ENCODE measurements at regions not wholly inside any gene's neighbourhood (a gene's known extent, or its start where the extent isn't known, plus 50 kb on each side); places are given as distances from the start of the nearest gene placed in this dataset.
A peak's percentile ranks its signal among the peaks of the same experiment; 100 is the strongest.

GRCh38 chr20:6956574-6956973, 189.1 kb downstream of the BMP2 start:
- no peak for DNase-seq

GRCh38 chr20:6959900-6960312, 192.4 kb downstream of the BMP2 start:
- DNase-seq, result no peak

GRCh38 chr20:6966721-6967120, 199.2 kb downstream of the BMP2 start:
- no peak for DNase-seq

- no peak for DNase-seq
Observed at GRCh38 chr20:6974838-6975237, 207.4 kb downstream of the BMP2 start.

- no peak for DNase-seq
Observed at GRCh38 chr20:6975311-6975710, 207.8 kb downstream of the BMP2 start.

GRCh38 chr20:6976106-6976900, 208.8 kb downstream of the BMP2 start:
- DNase-seq, result no peak

GRCh38 chr20:6979621-6980020, 212.1 kb downstream of the BMP2 start:
- DNase-seq, result no peak

- no peak for DNase-seq
Observed at GRCh38 chr20:6993011-6993410, 225.5 kb downstream of the BMP2 start.

GRCh38 chr20:6993511-6993910, 226.0 kb downstream of the BMP2 start:
- DNase-seq, result no peak

- DNase-seq, result no peak
Observed at GRCh38 chr20:6994452-6994851, 227.0 kb downstream of the BMP2 start.

- DNase-seq, result no peak
Observed at GRCh38 chr20:6998909-6999308, 231.4 kb downstream of the BMP2 start.

GRCh38 chr20:6999381-6999780, 231.9 kb downstream of the BMP2 start:
- peak; percentile 42 for DNase-seq

- DNase-seq, result no peak
Observed at GRCh38 chr20:7003598-7003997, 236.1 kb downstream of the BMP2 start.

GRCh38 chr20:7004801-7005200, 237.3 kb downstream of the BMP2 start:
- DNase-seq, result no peak

- no peak for DNase-seq
Observed at GRCh38 chr20:7010527-7010926, 243.0 kb downstream of the BMP2 start.

- DNase-seq, result no peak
Observed at GRCh38 chr20:7015257-7015656, 247.8 kb downstream of the BMP2 start.

- DNase-seq, result no peak
Observed at GRCh38 chr20:7022597-7022996, 255.1 kb downstream of the BMP2 start.

- DNase-seq, result no peak
Observed at GRCh38 chr20:7025635-7026034, 258.1 kb downstream of the BMP2 start.

- no peak for DNase-seq
Observed at GRCh38 chr20:7029019-7029418, 261.5 kb downstream of the BMP2 start.

GRCh38 chr20:7031222-7031621, 263.7 kb downstream of the BMP2 start:
- no peak for DNase-seq

- DNase-seq, result no peak
Observed at GRCh38 chr20:7038029-7038428, 270.5 kb downstream of the BMP2 start.

GRCh38 chr20:7057611-7058010, 290.1 kb downstream of the BMP2 start:
- no peak for DNase-seq

- no peak for DNase-seq
Observed at GRCh38 chr20:7078804-7079203, 311.3 kb downstream of the BMP2 start.

- DNase-seq, result no peak
Observed at GRCh38 chr20:7080472-7080871, 313.0 kb downstream of the BMP2 start.

- DNase-seq, result no peak
Observed at GRCh38 chr20:7085467-7085866, 318.0 kb downstream of the BMP2 start.
